Lower leg skin (tissue), 4 donors: ENCODE measurements at regions not wholly inside any gene's neighbourhood (a gene's known extent, or its start where the extent isn't known, plus 50 kb on each side); places are given as distances from the start of the nearest gene placed in this dataset.

Source experiments
- DNase-seq, 2 donors: peaks; one replicate each; pipeline ENCODE4 v3.0.0-alpha.2; 2019; ENCODE audit warnings: low spot score in 2 of 2
- H3K4me3 ChIP-seq: fragments of 200-600 bp; sonication (generic); 2 replicates; pipeline ENCODE4 v1.5.1; 2017; ENCODE audit warnings: mild to moderate bottlenecking, low read depth; ENCODE audit not compliant: poor library complexity, severe bottlenecking
- POLR2A ChIP-seq, 2 donors: fragments of 450-650 bp; IDR thresholded peaks; one replicate each; pipeline ENCODE4 v1.6.1; 2016 to 2017; ENCODE audit warnings: antibody characterized with exemption in 2 of 2, mild to moderate bottlenecking in 1 of 2, moderate library complexity in 1 of 2
- WGBS, 2 donors: methylation state at CpG; one replicate each; pipeline ENCODE4 v1.1.5; 2018; 5-methylcytosine and 5-hydroxymethylcytosine counted together
- intact Hi-C: fragments of 100-400 bp; cut with DNase I; formaldehyde crosslinking; loops from one replicate; pipeline ENCODE4 v1.15.0; 2023; ENCODE audit warnings: low total_unique reads
- TF ChIP-seq, protein P1 (sequence below), 3 donors: fragments of 450-650 bp; IDR thresholded peaks; one replicate each; pipeline ENCODE4 v1.5.1; 2016; ENCODE audit warnings: antibody characterized with exemption in 3 of 3, mild to moderate bottlenecking in 3 of 3, moderate library complexity in 2 of 3

GRCh38 chr18:65631766-65632165, 119.0 kb upstream of the CDH7 start:
- TF ChIP-seq, protein P1, sequence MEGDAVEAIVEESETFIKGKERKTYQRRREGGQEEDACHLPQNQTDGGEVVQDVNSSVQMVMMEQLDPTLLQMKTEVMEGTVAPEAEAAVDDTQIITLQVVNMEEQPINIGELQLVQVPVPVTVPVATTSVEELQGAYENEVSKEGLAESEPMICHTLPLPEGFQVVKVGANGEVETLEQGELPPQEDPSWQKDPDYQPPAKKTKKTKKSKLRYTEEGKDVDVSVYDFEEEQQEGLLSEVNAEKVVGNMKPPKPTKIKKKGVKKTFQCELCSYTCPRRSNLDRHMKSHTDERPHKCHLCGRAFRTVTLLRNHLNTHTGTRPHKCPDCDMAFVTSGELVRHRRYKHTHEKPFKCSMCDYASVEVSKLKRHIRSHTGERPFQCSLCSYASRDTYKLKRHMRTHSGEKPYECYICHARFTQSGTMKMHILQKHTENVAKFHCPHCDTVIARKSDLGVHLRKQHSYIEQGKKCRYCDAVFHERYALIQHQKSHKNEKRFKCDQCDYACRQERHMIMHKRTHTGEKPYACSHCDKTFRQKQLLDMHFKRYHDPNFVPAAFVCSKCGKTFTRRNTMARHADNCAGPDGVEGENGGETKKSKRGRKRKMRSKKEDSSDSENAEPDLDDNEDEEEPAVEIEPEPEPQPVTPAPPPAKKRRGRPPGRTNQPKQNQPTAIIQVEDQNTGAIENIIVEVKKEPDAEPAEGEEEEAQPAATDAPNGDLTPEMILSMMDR (IDR thresholded peaks at IDR 0.05): no peak
- TF ChIP-seq POLR2A (IDR thresholded peaks at IDR 0.05): no peak
- intact Hi-C loops: no loop called here
- 72 to 82% methylated on average over 1 of the region's 1 CpG for WGBS, 2 donors
- no peak for DNase-seq
- no peak overlapping the region for H3K4me3 ChIP-seq

DNA sequence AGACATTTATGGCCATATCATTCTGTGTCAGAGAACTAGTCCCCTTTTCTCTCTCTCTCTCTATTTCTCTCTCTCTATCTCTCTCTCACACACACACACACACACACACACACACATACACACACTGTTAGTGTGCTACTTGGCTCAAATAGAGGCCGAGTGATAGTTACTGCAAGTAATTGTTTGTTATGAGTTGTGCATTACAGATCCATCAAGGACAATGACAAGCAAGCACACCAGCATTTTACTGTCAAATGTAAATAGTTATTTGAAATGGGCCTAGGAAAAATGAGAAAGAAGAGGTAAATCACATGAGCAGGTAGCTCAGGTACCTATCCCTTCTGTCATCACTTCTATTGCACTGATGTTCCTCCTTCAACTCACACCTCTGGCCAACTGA, 122.4 kb upstream of the CDH7 start:
- 83 to 96% methylated on average over 1 of the region's 1 CpG for WGBS, 2 donors
- no peak overlapping the region for H3K4me3 ChIP-seq
- no peak for DNase-seq
- no peak for TF ChIP-seq POLR2A (IDR thresholded peaks at IDR 0.05)
- TF ChIP-seq, protein P1 (IDR thresholded peaks at IDR 0.05): no peak
- intact Hi-C loops: no loop called here

- no peak for TF ChIP-seq POLR2A (IDR thresholded peaks at IDR 0.05)
- TF ChIP-seq, protein P1 (IDR thresholded peaks at IDR 0.05): no peak
- intact Hi-C loops: no loop called here
- WGBS, 2 donors: 51 to 57% methylated on average over 6 of the region's 6 CpGs
- H3K4me3 ChIP-seq: no peak overlapping the region
- DNase-seq: no peak
Observed at GRCh38 chr18:65623676-65624075, 127.1 kb upstream of the CDH7 start.

DNA sequence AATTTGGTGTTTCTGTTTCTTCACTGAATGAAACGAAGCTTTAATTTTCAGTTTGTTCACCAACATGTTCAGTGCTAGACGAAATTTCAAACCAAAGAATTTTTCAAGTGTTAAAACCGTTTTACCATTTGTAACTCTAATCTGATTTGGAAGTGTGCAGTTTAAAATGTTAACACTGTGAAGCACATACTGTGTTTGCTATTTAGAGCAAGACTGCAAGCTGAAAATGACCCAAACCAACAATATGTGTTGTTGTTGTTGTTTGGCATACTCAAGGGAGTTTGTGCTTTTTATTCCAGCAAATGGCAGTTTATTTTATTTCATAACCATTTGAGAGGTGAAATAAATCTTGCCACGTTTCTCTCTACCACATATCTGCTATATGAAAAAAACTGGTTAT, 128.4 kb upstream of the CDH7 start:
- intact Hi-C loops: no loop called here
- TF ChIP-seq POLR2A (IDR thresholded peaks at IDR 0.05): no peak
- TF ChIP-seq, protein P1 (IDR thresholded peaks at IDR 0.05): no peak
- no peak overlapping the region for H3K4me3 ChIP-seq
- 61 to 62% methylated on average over 4 of the region's 4 CpGs for WGBS, 2 donors
- DNase-seq: no peak

DNA sequence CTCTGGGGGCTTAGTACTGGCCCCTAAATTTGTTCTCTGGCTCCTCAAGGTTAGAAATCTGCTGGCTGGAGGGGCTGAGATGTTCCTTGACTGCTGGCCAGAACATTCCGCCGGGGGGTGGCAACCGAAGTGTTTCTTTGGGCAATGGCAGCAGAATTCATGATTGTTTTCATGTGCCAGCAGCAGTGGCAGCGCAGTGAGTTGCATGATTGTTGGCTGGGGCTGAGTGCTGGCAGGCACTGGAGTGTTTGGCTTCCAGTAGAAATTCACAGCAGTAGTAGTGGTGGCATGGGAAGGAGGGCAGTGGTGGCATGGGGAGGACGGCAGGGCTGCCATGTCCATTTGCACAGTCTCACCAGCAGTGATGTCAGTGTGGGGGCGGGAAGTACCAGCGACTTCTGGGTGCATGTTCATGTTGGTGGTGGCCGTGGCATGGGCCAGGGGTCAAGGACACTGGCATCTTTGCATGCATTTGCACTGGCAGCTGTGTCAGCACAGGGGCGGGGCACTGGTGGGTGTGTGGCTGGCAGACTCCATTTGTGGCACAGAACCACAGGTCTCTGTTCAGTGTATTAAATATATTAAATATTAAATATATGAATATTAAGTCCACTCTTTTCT, 130.6 kb upstream of the CDH7 start:
- no peak for TF ChIP-seq POLR2A (IDR thresholded peaks at IDR 0.05)
- TF ChIP-seq, protein P1 (IDR thresholded peaks at IDR 0.05): no peak
- intact Hi-C loops: no loop called here
- 82% methylated on average over 9 of the region's 9 CpGs for WGBS, 2 donors
- DNase-seq: no peak
- no peak overlapping the region for H3K4me3 ChIP-seq

- 23 to 45% methylated on average over 3 of the region's 3 CpGs for WGBS, 2 donors
- intact Hi-C loops: no loop called here
- TF ChIP-seq POLR2A (IDR thresholded peaks at IDR 0.05): no peak
- TF ChIP-seq, protein P1 (IDR thresholded peaks at IDR 0.05): no peak
- no peak for DNase-seq
- no peak overlapping the region for H3K4me3 ChIP-seq
Observed at GRCh38 chr18:65610939-65611338, 139.9 kb upstream of the CDH7 start.
